K562 (cell line): ENCODE measurements at regions not wholly inside any gene's neighbourhood (a gene's known extent, or its start where the extent isn't known, plus 50 kb on each side); places are given as distances from the start of the nearest gene placed in this dataset.

Source experiments
- NFE2L1 ChIP-seq: fragments of 450-650 bp; IDR thresholded peaks from 2 replicates; pipeline ENCODE4 v1.6.1; 2016; ENCODE audit warnings: missing genetic modification characterization, low read depth, mild to moderate bottlenecking, missing compliant biosample characterization, moderate library complexity, borderline replicate concordance
- PHF8 ChIP-seq: fragments of 200-600 bp; sonication (generic); IDR thresholded peaks from 2 replicates; pipeline ENCODE4 v1.6.1; 2012; ENCODE audit warnings: mixed run types, mild to moderate bottlenecking, inconsistent platforms, low read length, moderate library complexity, borderline replicate concordance
- RFX5 ChIP-seq: IDR thresholded peaks from 2 replicates; pipeline ENCODE4 v1.6.1; 2011; ENCODE audit warnings: low read depth, mild to moderate bottlenecking, improper control_type of control experiment, low read length
- TCF7L2 ChIP-seq: fragments of 150-350 bp; IDR thresholded peaks from 2 replicates; pipeline ENCODE4 v1.6.1; 2016; ENCODE audit warnings: low read depth, mild to moderate bottlenecking, low read length, moderate library complexity
- ZNF354B ChIP-seq: fragments of 250-450 bp; sonication (Bioruptor Pico); IDR thresholded peaks from 2 replicates; pipeline ENCODE4 v1.4.0; 2020
- ZNF785 ChIP-seq: fragments of 250-450 bp; sonication (Bioruptor Pico); IDR thresholded peaks from 2 replicates; pipeline ENCODE4 v1.4.0; 2020; ENCODE audit warnings: mild to moderate bottlenecking
- TF ChIP-seq, protein P1 (sequence below), 3 experiments: IDR thresholded peaks in 2 of 3; conservative IDR thresholded peaks in 1 of 3; 2 replicates each; pipeline ENCODE4 v1.5.1; 2011 to 2012; ENCODE audit warnings: low read length in 3 of 3, mild to moderate bottlenecking in 3 of 3, control low read depth in 2 of 3, improper control_type of control experiment in 1 of 3, inconsistent platforms in 1 of 3, low read depth in 1 of 3, mixed read lengths in 1 of 3, moderate library complexity in 1 of 3; ENCODE audit not compliant: insufficient read depth in 2 of 3

DNA sequence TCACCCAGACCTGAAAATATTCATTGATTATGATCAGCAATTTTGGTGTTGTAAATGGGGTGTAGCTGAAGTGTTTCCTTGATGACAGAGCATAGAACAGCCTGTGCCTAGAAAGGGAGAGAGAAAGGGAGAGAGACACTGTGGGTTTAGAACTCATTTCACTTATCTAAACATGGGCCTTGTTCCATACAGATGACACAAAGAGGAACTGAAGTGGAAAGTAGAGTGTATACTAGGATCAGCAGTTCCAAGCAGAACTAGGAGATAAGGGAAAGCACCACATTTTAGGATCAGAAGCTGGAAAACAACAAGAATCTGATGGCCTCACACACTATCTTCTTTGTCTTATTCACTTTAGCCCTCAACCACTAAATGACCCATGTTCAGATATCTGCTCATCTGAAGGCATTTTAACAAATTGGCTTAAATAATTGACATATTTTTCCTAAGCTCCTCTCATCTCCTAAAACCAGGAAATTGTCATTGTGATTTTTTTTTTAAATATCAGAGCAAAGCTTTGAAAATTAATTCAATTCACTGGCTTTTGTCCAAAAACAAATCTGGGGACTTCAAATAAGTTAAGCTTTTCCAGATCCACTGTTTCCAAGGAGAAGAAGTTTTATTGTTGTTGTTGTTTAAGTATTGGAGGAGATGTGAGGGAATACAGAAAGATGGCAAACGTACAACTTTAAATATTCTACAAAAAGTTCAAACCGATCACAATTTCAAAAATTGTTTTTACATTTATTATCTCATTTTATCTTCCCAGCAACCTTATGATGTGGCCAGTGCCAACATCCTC lies 103.8 kb downstream of the LYPLAL1 start:
- no peak for TF ChIP-seq PHF8
- no peak for TF ChIP-seq RFX5
- TF ChIP-seq ZNF785 (CRISPR knock-in tag) = no peak
- TF ChIP-seq TCF7L2 = no peak
- TF ChIP-seq, protein P1, sequence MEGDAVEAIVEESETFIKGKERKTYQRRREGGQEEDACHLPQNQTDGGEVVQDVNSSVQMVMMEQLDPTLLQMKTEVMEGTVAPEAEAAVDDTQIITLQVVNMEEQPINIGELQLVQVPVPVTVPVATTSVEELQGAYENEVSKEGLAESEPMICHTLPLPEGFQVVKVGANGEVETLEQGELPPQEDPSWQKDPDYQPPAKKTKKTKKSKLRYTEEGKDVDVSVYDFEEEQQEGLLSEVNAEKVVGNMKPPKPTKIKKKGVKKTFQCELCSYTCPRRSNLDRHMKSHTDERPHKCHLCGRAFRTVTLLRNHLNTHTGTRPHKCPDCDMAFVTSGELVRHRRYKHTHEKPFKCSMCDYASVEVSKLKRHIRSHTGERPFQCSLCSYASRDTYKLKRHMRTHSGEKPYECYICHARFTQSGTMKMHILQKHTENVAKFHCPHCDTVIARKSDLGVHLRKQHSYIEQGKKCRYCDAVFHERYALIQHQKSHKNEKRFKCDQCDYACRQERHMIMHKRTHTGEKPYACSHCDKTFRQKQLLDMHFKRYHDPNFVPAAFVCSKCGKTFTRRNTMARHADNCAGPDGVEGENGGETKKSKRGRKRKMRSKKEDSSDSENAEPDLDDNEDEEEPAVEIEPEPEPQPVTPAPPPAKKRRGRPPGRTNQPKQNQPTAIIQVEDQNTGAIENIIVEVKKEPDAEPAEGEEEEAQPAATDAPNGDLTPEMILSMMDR (IDR thresholded peaks at IDR 0.05 in 2 of 3, conservative IDR thresholded peaks at IDR 0.05 in 1 of 3; ENCODE audit: insufficient read depth in 2 of 3, low read depth in 1 of 3, low read length in 3 of 3) = no peak
- no peak for TF ChIP-seq ZNF354B
- TF ChIP-seq NFE2L1 (tag) = no peak
